Suprapubic skin (tissue), 3 donors: ENCODE measurements at regions not wholly inside any gene's neighbourhood (a gene's known extent, or its start where the extent isn't known, plus 50 kb on each side); places are given as distances from the start of the nearest gene placed in this dataset.

Experiments used
- POLR2A ChIP-seq, 2 donors: fragments of 450-650 bp; IDR thresholded peaks; one replicate each; pipeline ENCODE4 v1.6.1; 2017; ENCODE audit warnings: antibody characterized with exemption in 2 of 2, mild to moderate bottlenecking in 2 of 2, moderate library complexity in 2 of 2
- TF ChIP-seq, protein P1 (sequence below), 2 donors: fragments of 200-600 bp in 1 of 2; fragments of 450-650 bp in 1 of 2; sonication (generic) in 1 of 2; IDR thresholded peaks; one replicate each; pipeline ENCODE4 v1.5.1; 2016 to 2019; ENCODE audit warnings: antibody characterized with exemption in 2 of 2, mild to moderate bottlenecking in 1 of 2, moderate library complexity in 1 of 2

GRCh38 chr7:47104206-47104549 is 477.7 kb downstream of the TNS3 start:
- TF ChIP-seq, protein P1, sequence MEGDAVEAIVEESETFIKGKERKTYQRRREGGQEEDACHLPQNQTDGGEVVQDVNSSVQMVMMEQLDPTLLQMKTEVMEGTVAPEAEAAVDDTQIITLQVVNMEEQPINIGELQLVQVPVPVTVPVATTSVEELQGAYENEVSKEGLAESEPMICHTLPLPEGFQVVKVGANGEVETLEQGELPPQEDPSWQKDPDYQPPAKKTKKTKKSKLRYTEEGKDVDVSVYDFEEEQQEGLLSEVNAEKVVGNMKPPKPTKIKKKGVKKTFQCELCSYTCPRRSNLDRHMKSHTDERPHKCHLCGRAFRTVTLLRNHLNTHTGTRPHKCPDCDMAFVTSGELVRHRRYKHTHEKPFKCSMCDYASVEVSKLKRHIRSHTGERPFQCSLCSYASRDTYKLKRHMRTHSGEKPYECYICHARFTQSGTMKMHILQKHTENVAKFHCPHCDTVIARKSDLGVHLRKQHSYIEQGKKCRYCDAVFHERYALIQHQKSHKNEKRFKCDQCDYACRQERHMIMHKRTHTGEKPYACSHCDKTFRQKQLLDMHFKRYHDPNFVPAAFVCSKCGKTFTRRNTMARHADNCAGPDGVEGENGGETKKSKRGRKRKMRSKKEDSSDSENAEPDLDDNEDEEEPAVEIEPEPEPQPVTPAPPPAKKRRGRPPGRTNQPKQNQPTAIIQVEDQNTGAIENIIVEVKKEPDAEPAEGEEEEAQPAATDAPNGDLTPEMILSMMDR (IDR thresholded peaks at IDR 0.05): no peak
- TF ChIP-seq POLR2A (IDR thresholded peaks at IDR 0.05): no peak
